Subcutaneous abdominal adipose tissue (tissue), 5 donors: ENCODE measurements at regions not wholly inside any gene's neighbourhood (a gene's known extent, or its start where the extent isn't known, plus 50 kb on each side); places are given as distances from the start of the nearest gene placed in this dataset.

Source experiments
- H3K27ac ChIP-seq: one replicate; pipeline ENCODE4 v1.7.0; 2013; ENCODE audit warnings: low read depth, mild to moderate bottlenecking, inconsistent platforms, low read length, moderate library complexity
- H3K27me3 ChIP-seq, 5 donors: one replicate each; pipeline ENCODE4 v1.7.0; 2013; ENCODE audit warnings: low read length in 5 of 5, inconsistent platforms in 1 of 5; ENCODE audit not compliant: control insufficient read depth in 5 of 5, insufficient read depth in 4 of 5
- H3K36me3 ChIP-seq, 5 donors: one replicate each; pipeline ENCODE4 v1.7.0; 2013; ENCODE audit warnings: low read length in 5 of 5; ENCODE audit not compliant: control insufficient read depth in 5 of 5, insufficient read depth in 5 of 5
- H3K4me1 ChIP-seq, 5 donors: one replicate each; pipeline ENCODE4 v1.7.0; 2013; ENCODE audit warnings: low read length in 5 of 5, mild to moderate bottlenecking in 3 of 5, moderate library complexity in 1 of 5; ENCODE audit not compliant: control insufficient read depth in 5 of 5, insufficient read depth in 5 of 5
- H3K4me3 ChIP-seq, 5 donors: one replicate each; pipeline ENCODE4 v1.7.0; 2013; ENCODE audit warnings: low read length in 5 of 5, low read depth in 1 of 5
- H3K9ac ChIP-seq, 5 donors: one replicate each; pipeline ENCODE4 v1.7.0; 2013; ENCODE audit warnings: low read length in 5 of 5, mild to moderate bottlenecking in 4 of 5, moderate library complexity in 3 of 5
- H3K9me3 ChIP-seq, 5 donors: one replicate each; pipeline ENCODE4 v1.7.0; 2013; ENCODE audit warnings: low read length in 5 of 5; ENCODE audit not compliant: control insufficient read depth in 5 of 5
- donor health status: healthy.
- donor health status: healthy.
- donor health status: healthy.
- donor health status: healthy.
- donor health status: healthy.

DNA sequence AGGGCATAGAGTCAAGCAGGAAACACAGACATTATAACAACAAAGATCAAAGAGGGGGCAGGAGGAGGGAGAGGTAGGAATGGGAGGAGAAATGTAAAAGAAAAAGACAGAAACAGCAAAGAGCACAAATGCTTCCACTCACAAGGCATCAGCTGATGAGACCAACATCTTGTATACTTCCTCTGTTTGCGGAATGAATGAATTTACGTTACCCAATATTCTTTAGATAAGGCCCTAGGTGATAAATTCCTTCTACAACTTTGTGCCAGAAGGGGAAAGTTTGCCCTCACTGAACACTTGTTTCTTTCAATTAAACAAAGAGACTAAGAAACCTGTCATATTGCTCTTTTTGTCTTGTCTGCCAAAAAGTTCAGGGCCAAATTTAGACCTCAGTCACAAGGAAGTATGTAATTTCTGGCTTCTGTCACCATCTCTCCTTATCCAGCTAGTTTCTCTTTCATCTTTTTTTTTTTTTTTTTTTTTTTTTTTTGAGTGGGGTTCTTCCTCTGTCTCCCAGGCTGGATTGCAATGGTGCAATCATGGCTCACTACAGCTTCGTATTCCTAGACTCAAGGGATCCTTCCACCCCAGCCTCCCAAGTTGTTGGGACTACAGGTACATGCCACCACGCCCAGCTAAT lies 116.4 kb upstream of the NANOS1 start:
- Histone ChIP-seq H3K4me3 (no peak overlapping the region), H3K4me1 (peaks cover 0 to 8% (median 6%) of the 10 kb centered on the region in 5 donors), H3K27me3 (no peaks in the 10 kb centered on the region), H3K36me3 (no peaks in the 10 kb centered on the region), H3K9ac (no peak overlapping the region), H3K27ac (no peak overlapping the region), H3K9me3 (no peaks in the 10 kb centered on the region)

DNA sequence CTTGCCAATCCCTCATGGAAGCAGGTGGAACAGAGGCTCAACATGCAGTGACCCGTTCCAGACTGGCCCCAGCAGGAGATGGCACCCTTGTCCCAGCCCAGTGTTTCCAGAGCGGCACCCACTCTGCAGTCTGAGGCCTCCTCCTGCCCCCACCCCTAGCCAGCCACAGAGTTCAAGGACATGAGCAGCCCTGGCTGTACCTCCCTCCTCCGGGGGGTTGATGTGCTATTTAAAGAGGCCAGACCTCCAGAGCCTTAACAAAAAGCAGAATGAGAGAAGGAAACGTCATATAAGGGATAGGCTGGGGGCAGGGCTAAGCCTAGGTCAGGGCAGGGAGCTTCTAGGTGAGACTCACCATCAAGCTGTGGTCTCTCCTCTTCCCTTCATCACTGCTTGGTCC lies 115.7 kb upstream of the NANOS1 start:
- Histone ChIP-seq H3K27me3 (no peaks in the 10 kb centered on the region), H3K9ac (no peak overlapping the region), H3K36me3 (no peaks in the 10 kb centered on the region), H3K27ac (no peak overlapping the region), H3K4me3 (no peak overlapping the region), H3K4me1 (peaks cover 0 to 7% (median 2%) of the 10 kb centered on the region in 5 donors), H3K9me3 (no peaks in the 10 kb centered on the region)

DNA sequence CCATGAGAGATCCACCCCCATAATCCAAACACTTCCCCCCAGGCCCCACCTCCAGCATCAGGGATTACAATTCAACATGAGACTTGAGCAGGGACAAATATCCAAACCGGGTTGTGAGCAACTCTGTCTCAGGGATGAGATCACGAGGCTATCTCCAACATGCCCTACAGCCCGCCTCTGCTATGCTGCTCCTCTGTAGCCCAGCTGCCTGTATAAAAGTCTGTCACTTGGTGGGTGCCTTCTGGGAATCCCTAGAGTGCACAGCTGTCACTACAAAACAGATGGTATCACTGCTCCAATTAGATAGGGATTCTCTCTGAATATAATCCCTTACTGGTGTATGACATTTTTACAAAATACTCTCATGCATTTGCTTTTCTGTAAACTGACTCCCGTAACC lies 114.9 kb upstream of the NANOS1 start:
- Histone ChIP-seq H3K36me3 (no peaks in the 10 kb centered on the region), H3K4me3 (no peak overlapping the region), H3K4me1 (peaks cover 0 to 7% (median 0%) of the 10 kb centered on the region in 5 donors), H3K27me3 (no peaks in the 10 kb centered on the region), H3K9ac (no peak overlapping the region), H3K9me3 (no peaks in the 10 kb centered on the region), H3K27ac (no peak overlapping the region)

DNA sequence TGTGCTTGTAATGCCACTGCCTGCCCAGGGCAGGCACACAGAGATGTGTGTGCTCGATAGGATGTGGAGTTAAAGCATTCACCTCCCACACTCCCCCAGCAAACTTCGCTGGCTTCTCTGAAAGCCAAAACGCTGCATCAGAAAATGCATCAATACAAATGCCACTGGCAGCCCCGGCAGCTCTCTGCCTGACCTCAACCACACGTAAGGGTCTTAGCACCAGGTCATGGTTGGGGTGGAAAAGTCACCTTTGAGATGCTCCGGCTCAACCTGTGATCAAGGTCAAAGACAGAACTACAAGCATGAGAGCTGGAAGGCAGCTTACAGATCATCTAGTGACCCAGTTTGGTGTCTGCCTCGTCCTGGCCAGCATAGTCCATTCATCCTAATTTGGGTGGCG lies 114.4 kb upstream of the NANOS1 start:
- no peaks in the 10 kb centered on the region for H3K27me3 ChIP-seq

DNA sequence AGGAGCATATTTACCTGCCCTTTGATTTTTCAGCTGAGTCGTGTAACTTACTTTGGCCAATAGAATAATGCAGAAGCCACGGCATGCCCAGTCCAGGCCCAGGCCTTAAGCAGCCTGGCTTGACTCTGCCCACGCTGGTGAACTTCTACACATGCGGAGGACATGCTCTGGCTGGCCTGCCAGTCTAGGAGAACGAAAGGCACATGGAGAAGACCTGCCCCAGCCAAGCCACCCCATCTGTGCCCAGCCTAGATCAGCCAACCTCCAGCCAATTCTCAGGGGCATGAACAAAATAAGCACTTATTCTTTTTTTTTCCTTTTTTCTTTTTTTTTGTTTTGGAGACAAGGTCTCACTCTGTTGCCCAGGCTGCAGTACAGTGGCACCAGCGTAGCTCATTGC lies 112.7 kb upstream of the NANOS1 start:
- Histone ChIP-seq H3K9ac (no peak overlapping the region), H3K4me3 (no peak overlapping the region), H3K27ac (no peak overlapping the region), H3K9me3 (no peaks in the 10 kb centered on the region), H3K4me1 (peaks cover 0 to under 1% (median 0%) of the 10 kb centered on the region in 5 donors), H3K36me3 (no peaks in the 10 kb centered on the region), H3K27me3 (no peaks in the 10 kb centered on the region)

More for the DNA sequence above, 114.4 kb upstream of the NANOS1 start:
- Histone ChIP-seq H3K4me1 (peaks cover 0 to 7% (median 0%) of the 10 kb centered on the region in 5 donors), H3K4me3 (no peak overlapping the region), H3K9ac (no peak overlapping the region), H3K9me3 (no peaks in the 10 kb centered on the region), H3K27ac (no peak overlapping the region), H3K36me3 (no peaks in the 10 kb centered on the region)

DNA sequence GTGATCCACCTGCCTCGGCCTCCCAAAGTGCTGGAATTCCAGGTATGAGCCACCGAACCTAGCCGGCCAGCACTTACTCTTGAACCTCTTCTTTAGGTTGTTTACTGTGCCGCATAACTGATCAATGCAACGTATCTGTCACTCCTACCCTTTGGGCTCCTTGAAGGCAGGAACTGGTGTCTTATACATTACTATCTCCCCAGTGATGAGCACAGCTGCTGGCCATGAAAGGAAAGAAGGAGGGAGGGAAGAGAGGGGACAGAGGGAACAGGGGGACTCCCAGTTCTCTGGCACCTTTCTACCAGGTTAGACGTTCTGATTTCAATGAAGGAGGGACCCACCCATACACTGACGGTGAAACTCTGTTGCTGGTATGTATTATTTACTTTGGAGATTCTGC lies 111.8 kb upstream of the NANOS1 start:
- Histone ChIP-seq H3K9ac (no peak overlapping the region), H3K36me3 (no peaks in the 10 kb centered on the region), H3K9me3 (no peaks in the 10 kb centered on the region), H3K4me1 (no peaks in the 10 kb centered on the region), H3K27me3 (no peaks in the 10 kb centered on the region), H3K27ac (no peak overlapping the region), H3K4me3 (no peak overlapping the region)

DNA sequence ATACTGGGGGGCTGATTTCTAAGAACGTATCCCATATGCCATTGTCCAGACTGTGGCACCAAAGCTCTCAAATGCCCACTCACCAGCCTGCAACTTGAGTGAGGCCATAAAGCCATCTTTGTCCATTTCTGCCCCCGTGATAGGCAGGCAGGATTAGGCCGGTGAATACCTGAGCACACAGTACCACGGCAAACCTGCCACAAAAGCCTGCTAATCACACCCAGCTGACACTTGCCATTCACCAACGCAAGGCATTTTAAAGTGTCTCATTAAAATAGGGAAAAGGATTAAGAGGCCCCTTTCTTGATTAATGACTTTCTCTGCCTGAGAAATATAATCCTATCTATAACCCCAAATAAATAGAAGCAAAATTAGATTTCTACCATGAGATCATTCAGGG lies 111.4 kb upstream of the NANOS1 start:
- Histone ChIP-seq H3K9ac (no peak overlapping the region), H3K4me3 (no peak overlapping the region), H3K27me3 (no peaks in the 10 kb centered on the region), H3K36me3 (no peaks in the 10 kb centered on the region), H3K4me1 (no peaks in the 10 kb centered on the region), H3K27ac (no peak overlapping the region), H3K9me3 (no peaks in the 10 kb centered on the region)

DNA sequence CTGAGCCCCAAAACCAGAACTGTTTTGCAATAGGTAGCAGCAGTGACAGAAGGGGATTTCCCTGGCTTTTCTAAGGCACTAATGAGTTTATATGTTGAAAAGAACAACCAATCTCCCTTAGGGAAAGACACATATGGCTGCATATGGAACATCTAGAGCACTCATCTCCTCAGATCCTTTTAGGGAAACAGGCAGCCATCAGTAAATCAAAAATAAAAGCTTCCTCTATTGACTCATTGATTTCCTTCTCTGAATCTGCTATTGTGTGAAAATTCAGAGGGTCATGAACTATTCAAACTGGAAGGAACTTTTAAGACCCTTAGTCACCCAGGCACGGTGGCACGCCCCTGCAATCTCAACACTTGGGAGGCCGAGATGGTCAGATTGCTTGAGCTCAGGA lies 110.9 kb upstream of the NANOS1 start:
- Histone ChIP-seq H3K27ac (no peak overlapping the region), H3K4me3 (no peak overlapping the region), H3K4me1 (no peaks in the 10 kb centered on the region), H3K27me3 (no peaks in the 10 kb centered on the region), H3K36me3 (no peaks in the 10 kb centered on the region), H3K9me3 (no peaks in the 10 kb centered on the region), H3K9ac (no peak overlapping the region)

DNA sequence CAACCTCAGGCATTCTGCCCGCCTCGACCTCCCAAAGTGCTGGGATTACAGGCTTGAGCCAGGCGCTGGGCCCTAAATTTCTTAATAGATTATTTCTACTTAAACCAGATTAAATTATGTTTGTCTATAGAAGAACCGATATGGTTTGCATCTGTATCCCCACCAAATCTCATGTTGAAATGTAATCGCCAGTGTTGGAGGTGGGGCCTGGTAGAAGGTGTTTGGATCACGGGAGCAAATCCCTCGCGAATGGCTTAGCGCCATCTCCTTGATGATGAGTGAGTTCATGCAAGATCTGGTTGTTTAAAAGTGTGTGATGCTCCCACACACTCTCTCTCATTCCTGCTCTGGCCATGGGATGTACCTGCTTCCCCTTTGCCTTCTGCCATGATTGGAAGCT lies 109.3 kb upstream of the NANOS1 start:
- Histone ChIP-seq H3K36me3 (no peaks in the 10 kb centered on the region), H3K4me3 (no peak overlapping the region), H3K27me3 (no peaks in the 10 kb centered on the region), H3K9ac (no peak overlapping the region), H3K9me3 (no peaks in the 10 kb centered on the region), H3K4me1 (peaks cover 0 to 5% (median 0%) of the 10 kb centered on the region in 5 donors), H3K27ac (no peak overlapping the region)

DNA sequence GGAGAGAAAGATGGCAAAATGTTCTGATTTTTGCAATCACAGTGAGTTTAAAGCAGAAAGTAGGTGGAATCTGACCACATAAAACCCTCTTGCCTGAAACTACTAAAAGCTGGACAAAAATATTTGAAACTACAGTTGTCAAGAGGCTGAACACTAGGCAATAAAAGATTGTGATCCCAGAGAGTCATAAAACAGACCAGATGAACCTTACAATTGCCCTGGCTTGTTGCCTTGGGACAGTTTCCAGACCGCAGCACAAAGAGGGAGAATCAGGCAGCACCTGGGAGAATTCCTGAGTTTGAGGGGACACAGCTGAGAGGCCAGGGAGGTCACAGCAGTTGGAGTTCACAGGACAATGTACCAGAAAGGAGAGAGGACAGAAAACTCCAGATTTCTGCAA lies 107.3 kb upstream of the NANOS1 start:
- Histone ChIP-seq H3K4me3 (no peak overlapping the region), H3K27me3 (no peaks in the 10 kb centered on the region), H3K9ac (no peak overlapping the region), H3K27ac (no peak overlapping the region), H3K9me3 (no peaks in the 10 kb centered on the region), H3K36me3 (no peaks in the 10 kb centered on the region), H3K4me1 (peaks cover 0 to 20% (median 0%) of the 10 kb centered on the region in 5 donors)
